HL-60 (cell line): ENCODE measurements at regions not wholly inside any gene's neighbourhood (a gene's known extent, or its start where the extent isn't known, plus 50 kb on each side); places are given as distances from the start of the nearest gene placed in this dataset.

Source experiments
- DNase-seq, 2 experiments: peaks; one replicate each; pipeline ENCODE4 v3.0.0-alpha.2; 2010 to 2020; ENCODE audit warnings: low read depth in 1 of 2, low spot score in 1 of 2
- H3K27ac ChIP-seq: fragments of 250-450 bp; sonication (Bioruptor Pico); replicated peaks from 2 replicates; pipeline ENCODE4 v1.5.1; 2020; ENCODE audit warnings: mild to moderate bottlenecking, moderate library complexity
- H3K27me3 ChIP-seq: fragments of 250-450 bp; sonication (Bioruptor Pico); 2 replicates; pipeline ENCODE4 v1.5.1; 2021; ENCODE audit warnings: mild to moderate bottlenecking, moderate library complexity; ENCODE audit not compliant: insufficient read depth, poor library complexity, severe bottlenecking
- H3K4me3 ChIP-seq: replicated peaks from 2 replicates; pipeline ENCODE4 v1.5.1; 2011; ENCODE audit warnings: mild to moderate bottlenecking, control low read depth, low read length; ENCODE audit not compliant: insufficient read depth
- GABPA ChIP-seq: IDR thresholded peaks from 2 replicates; pipeline ENCODE4 v1.6.1; 2012; ENCODE audit warnings: low read depth
- POLR2AphosphoS5 ChIP-seq: IDR thresholded peaks from 2 replicates; pipeline ENCODE4 v1.6.1; 2012; ENCODE audit warnings: low read depth
- SPI1 ChIP-seq: IDR thresholded peaks from 2 replicates; pipeline ENCODE4 v1.6.1; 2012; ENCODE audit warnings: low read depth, mild to moderate bottlenecking, borderline replicate concordance
- TF ChIP-seq, protein P1 (sequence below): IDR thresholded peaks from one replicate; pipeline ENCODE4 v1.5.1; 2011; ENCODE audit warnings: low read length, control low read depth, inconsistent platforms; ENCODE audit not compliant: insufficient read depth
- TF ChIP-seq, protein P2 (sequence below): IDR thresholded peaks from 2 replicates; pipeline ENCODE4 v1.6.1; 2012; ENCODE audit warnings: low read depth; ENCODE audit not compliant: insufficient replicate concordance

DNA sequence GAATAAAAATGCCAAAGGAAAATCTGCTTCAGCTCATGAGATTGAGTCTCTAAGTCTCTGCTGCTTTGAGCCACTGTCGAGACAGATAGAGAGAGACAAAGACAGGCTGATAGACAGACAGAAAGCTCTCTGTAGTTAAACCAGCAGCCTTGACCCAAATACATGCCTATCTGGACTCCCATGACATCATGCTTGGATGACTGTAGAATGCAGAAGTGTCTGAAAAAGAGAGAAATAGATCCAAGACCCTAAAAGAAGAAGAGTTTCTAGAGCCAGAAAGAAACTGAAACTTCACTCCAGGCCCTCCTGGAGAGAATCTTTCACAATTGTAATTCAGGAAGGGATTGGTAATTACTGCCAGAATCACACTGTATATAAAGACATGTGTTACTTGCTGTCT lies 122.6 kb upstream of the PLXNC1 start:
- TF ChIP-seq, protein P1, sequence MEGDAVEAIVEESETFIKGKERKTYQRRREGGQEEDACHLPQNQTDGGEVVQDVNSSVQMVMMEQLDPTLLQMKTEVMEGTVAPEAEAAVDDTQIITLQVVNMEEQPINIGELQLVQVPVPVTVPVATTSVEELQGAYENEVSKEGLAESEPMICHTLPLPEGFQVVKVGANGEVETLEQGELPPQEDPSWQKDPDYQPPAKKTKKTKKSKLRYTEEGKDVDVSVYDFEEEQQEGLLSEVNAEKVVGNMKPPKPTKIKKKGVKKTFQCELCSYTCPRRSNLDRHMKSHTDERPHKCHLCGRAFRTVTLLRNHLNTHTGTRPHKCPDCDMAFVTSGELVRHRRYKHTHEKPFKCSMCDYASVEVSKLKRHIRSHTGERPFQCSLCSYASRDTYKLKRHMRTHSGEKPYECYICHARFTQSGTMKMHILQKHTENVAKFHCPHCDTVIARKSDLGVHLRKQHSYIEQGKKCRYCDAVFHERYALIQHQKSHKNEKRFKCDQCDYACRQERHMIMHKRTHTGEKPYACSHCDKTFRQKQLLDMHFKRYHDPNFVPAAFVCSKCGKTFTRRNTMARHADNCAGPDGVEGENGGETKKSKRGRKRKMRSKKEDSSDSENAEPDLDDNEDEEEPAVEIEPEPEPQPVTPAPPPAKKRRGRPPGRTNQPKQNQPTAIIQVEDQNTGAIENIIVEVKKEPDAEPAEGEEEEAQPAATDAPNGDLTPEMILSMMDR: no peak
- no peak for TF ChIP-seq GABPA
- TF ChIP-seq, protein P2, sequence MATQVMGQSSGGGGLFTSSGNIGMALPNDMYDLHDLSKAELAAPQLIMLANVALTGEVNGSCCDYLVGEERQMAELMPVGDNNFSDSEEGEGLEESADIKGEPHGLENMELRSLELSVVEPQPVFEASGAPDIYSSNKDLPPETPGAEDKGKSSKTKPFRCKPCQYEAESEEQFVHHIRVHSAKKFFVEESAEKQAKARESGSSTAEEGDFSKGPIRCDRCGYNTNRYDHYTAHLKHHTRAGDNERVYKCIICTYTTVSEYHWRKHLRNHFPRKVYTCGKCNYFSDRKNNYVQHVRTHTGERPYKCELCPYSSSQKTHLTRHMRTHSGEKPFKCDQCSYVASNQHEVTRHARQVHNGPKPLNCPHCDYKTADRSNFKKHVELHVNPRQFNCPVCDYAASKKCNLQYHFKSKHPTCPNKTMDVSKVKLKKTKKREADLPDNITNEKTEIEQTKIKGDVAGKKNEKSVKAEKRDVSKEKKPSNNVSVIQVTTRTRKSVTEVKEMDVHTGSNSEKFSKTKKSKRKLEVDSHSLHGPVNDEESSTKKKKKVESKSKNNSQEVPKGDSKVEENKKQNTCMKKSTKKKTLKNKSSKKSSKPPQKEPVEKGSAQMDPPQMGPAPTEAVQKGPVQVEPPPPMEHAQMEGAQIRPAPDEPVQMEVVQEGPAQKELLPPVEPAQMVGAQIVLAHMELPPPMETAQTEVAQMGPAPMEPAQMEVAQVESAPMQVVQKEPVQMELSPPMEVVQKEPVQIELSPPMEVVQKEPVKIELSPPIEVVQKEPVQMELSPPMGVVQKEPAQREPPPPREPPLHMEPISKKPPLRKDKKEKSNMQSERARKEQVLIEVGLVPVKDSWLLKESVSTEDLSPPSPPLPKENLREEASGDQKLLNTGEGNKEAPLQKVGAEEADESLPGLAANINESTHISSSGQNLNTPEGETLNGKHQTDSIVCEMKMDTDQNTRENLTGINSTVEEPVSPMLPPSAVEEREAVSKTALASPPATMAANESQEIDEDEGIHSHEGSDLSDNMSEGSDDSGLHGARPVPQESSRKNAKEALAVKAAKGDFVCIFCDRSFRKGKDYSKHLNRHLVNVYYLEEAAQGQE: no peak
- TF ChIP-seq SPI1: no peak
- TF ChIP-seq POLR2AphosphoS5: no peak
- no peak for DNase-seq
- no peak overlapping the region for H3K27ac ChIP-seq
- H3K27me3 ChIP-seq: no peaks in the 10 kb centered on the region
- no peak overlapping the region for H3K4me3 ChIP-seq

DNA sequence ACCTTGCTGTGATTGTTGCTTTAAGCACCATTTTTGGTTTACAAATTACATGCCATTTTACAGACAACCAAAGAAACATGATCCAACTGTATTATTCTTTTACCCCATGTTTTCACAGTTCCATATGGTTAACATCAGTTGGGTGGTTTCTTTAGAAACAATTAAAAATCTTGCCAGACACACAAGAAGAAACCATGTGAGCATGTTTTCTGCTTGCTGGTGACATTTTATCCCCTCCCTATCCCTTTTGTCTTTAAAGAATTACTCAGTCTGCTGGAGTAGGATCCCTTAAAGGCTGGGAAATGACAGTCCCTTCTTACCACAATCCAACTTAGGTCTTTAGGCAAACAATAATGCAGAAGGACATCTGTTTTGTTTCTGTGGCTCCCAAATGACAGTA lies 121.8 kb upstream of the PLXNC1 start:
- DNase-seq: no peak
- Histone ChIP-seq H3K27ac (no peak overlapping the region), H3K4me3 (no peak overlapping the region), H3K27me3 (no peaks in the 10 kb centered on the region)
- TF ChIP-seq POLR2AphosphoS5: no peak
- no peak for TF ChIP-seq SPI1
- TF ChIP-seq, protein P1: no peak
- TF ChIP-seq GABPA: no peak
- TF ChIP-seq, protein P2: no peak

DNA sequence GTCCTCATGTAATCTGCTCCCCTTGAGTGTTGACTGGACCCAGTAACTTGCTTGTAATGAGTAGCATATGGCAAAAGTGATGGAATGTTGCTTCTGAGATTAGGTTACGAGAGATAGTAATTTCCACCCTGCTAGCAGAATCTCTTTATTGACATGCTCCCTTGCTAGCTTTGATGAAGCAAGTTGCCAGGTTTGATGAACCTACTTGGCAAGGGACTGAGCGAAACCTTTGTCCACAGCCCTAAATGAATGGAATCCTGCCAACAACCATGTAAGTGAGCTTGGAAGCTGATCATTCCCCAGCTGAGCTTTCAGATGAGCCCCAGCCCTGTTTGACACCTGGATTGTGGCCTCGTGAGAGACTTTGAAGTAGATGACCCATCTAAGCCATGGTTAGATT lies 120.8 kb upstream of the PLXNC1 start:
- no peaks in the 10 kb centered on the region for H3K27me3 ChIP-seq
- DNase-seq: no peak
- no peak overlapping the region for H3K4me3 ChIP-seq
- TF ChIP-seq POLR2AphosphoS5: no peak
- TF ChIP-seq SPI1: no peak
- TF ChIP-seq GABPA: no peak
- H3K27ac ChIP-seq: no peak overlapping the region

DNA sequence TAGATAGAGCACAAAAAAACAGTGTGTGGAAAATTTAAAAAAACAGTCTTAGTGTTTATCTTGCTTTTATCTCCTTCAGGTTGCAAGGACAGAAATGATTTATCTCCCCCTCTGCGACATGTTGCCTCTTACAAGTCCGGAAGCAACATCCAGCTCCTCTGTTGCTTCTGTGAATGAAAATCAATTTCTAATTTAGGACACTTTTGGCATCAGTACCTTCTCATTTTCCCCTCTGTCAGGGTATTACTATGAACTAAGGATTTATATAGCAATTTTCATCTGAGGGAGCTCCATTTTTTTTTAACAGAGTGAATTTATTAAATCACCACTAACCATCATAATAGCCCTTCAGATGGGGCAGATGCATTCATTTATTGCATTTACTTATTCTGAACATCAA lies 116.6 kb upstream of the PLXNC1 start:
- DNase-seq: no peak
- TF ChIP-seq GABPA (no peak), POLR2AphosphoS5 (no peak), SPI1 (no peak)
- TF ChIP-seq, protein P1: no peak
- TF ChIP-seq, protein P2: no peak
- Histone ChIP-seq H3K27ac (no peak overlapping the region), H3K27me3 (no peaks in the 10 kb centered on the region), H3K4me3 (no peak overlapping the region)
